Endothelial cell of umbilical vein (primary cell): ENCODE measurements at regions not wholly inside any gene's neighbourhood (a gene's known extent, or its start where the extent isn't known, plus 50 kb on each side); places are given as distances from the start of the nearest gene placed in this dataset.

Experiments used
- MYC ChIP-seq: IDR thresholded peaks from one replicate; pipeline ENCODE4 v1.6.1; 2011; ENCODE audit warnings: mild to moderate bottlenecking, low read depth, low read length
- POLR2A ChIP-seq: IDR thresholded peaks from 2 replicates; pipeline ENCODE4 v1.6.1; 2012; ENCODE audit warnings: low read depth, mild to moderate bottlenecking, control low read depth, low read length
- TF ChIP-seq, protein P1 (sequence below), 2 donors: IDR thresholded peaks; 1 replicate in 1 of 2; 2 replicates in 1 of 2; pipeline ENCODE4 v1.5.1; 2011; ENCODE audit warnings: low read length in 2 of 2, mild to moderate bottlenecking in 2 of 2, moderate library complexity in 2 of 2, control low read depth in 1 of 2, inconsistent platforms in 1 of 2, low read depth in 1 of 2; ENCODE audit not compliant: insufficient read depth in 1 of 2; ENCODE audit errors: extremely low read depth in 1 of 2

- TF ChIP-seq, protein P1, sequence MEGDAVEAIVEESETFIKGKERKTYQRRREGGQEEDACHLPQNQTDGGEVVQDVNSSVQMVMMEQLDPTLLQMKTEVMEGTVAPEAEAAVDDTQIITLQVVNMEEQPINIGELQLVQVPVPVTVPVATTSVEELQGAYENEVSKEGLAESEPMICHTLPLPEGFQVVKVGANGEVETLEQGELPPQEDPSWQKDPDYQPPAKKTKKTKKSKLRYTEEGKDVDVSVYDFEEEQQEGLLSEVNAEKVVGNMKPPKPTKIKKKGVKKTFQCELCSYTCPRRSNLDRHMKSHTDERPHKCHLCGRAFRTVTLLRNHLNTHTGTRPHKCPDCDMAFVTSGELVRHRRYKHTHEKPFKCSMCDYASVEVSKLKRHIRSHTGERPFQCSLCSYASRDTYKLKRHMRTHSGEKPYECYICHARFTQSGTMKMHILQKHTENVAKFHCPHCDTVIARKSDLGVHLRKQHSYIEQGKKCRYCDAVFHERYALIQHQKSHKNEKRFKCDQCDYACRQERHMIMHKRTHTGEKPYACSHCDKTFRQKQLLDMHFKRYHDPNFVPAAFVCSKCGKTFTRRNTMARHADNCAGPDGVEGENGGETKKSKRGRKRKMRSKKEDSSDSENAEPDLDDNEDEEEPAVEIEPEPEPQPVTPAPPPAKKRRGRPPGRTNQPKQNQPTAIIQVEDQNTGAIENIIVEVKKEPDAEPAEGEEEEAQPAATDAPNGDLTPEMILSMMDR (IDR thresholded peaks at IDR 0.05; ENCODE audit: extremely low read depth in 1 of 2, insufficient read depth in 1 of 2, low read depth in 1 of 2, low read length in 2 of 2) = no peak
- TF ChIP-seq POLR2A (no peak), MYC (no peak)
Measured at GRCh38 chr3:151552589-151552988, 91.7 kb upstream of the IGSF10 start.
